GM18520 (cell line): ENCODE measurements at regions not wholly inside any gene's neighbourhood (a gene's known extent, or its start where the extent isn't known, plus 50 kb on each side); places are given as distances from the start of the nearest gene placed in this dataset.
"Not testable (repeated sequence)": the region's sequence is repeated elsewhere in the genome, so short reads cannot be mapped to it uniquely, and the experiment has no call there.

Experiments used
- ATAC-seq: cut with Tn5 transposase; IDR thresholded peaks from one replicate; pipeline ENCODE4 v1.9.1; 2021; ENCODE audit not compliant: unreplicated experiment

GRCh38 chr5:57979671-57980070, 480.2 kb downstream of the PLK2 start:
- no peak for ATAC-seq

GRCh38 chr5:57976506-57976905, 483.4 kb downstream of the PLK2 start:
- ATAC-seq, result no peak

- not testable (repeated sequence) for ATAC-seq
These were observed 487.8 kb downstream of the PLK2 start for GRCh38 chr5:57972099-57972498.

GRCh38 chr5:57960569-57960968, 478.0 kb upstream of the ACTBL2 start:
- ATAC-seq, result no peak

- ATAC-seq, result no peak
These were observed 474.0 kb upstream of the ACTBL2 start for GRCh38 chr5:57956636-57957035.

- ATAC-seq, result no peak
These were observed 472.9 kb upstream of the ACTBL2 start for GRCh38 chr5:57955511-57955910.

- no peak for ATAC-seq
These were observed 471.2 kb upstream of the ACTBL2 start for GRCh38 chr5:57953792-57954191.

- no peak for ATAC-seq
These were observed 468.1 kb upstream of the ACTBL2 start for GRCh38 chr5:57950616-57951228.

GRCh38 chr5:57948091-57948490, 465.5 kb upstream of the ACTBL2 start:
- ATAC-seq, result no peak

GRCh38 chr5:57947181-57947580, 464.6 kb upstream of the ACTBL2 start:
- no peak for ATAC-seq

GRCh38 chr5:57940879-57941278, 458.3 kb upstream of the ACTBL2 start:
- ATAC-seq, result no peak

- no peak for ATAC-seq
These were observed 457.6 kb upstream of the ACTBL2 start for GRCh38 chr5:57940236-57940635.

GRCh38 chr5:57939771-57940170, 457.2 kb upstream of the ACTBL2 start:
- no peak for ATAC-seq

GRCh38 chr5:57939335-57939734, 456.7 kb upstream of the ACTBL2 start:
- no peak for ATAC-seq

GRCh38 chr5:57938174-57938557, 455.6 kb upstream of the ACTBL2 start:
- no peak for ATAC-seq

GRCh38 chr5:57937501-57938173, 455.0 kb upstream of the ACTBL2 start:
- ATAC-seq, result no peak

- no peak for ATAC-seq
These were observed 454.4 kb upstream of the ACTBL2 start for GRCh38 chr5:57937025-57937424.

GRCh38 chr5:57932761-57933160, 450.1 kb upstream of the ACTBL2 start:
- no peak for ATAC-seq

- ATAC-seq, result no peak
These were observed 449.2 kb upstream of the ACTBL2 start for GRCh38 chr5:57931807-57932206.

- no peak for ATAC-seq
These were observed 448.7 kb upstream of the ACTBL2 start for GRCh38 chr5:57931352-57931751.

GRCh38 chr5:57929271-57929670, 446.7 kb upstream of the ACTBL2 start:
- no peak for ATAC-seq

- not testable (repeated sequence) for ATAC-seq
These were observed 440.5 kb upstream of the ACTBL2 start for GRCh38 chr5:57923094-57923493.

- ATAC-seq, result no peak
These were observed 434.4 kb upstream of the ACTBL2 start for GRCh38 chr5:57917004-57917403.
